ENCODE measurements at regions not wholly inside any gene's neighbourhood (a gene's known extent, or its start where the extent isn't known, plus 50 kb on each side); places are given as distances from the start of the nearest gene placed in this dataset.
A peak's percentile ranks its signal among the peaks of the same experiment; 100 is the strongest.

DNA sequence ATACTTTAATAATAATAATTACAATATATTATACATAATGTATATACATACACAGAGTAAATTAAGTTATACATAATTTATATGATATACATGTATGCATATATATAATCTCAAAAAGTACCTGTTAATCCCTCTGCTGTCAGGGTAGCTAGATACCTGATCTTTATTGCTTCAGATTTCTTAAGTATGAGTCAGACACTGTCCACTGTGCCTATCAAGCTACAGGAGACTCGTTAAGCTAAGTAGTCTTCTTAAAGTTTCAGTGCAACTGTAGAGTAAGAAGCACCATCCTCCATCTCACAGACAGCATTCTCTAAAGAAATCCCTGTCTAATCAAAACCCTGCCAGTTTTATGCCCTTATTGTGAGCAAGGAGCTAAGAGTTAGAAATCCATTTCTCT is 428.7 kb downstream of the RERGL start:
- H3K4me1 Mint-ChIP-seq = no peaks in the 10 kb centered on the region
- TF ChIP-seq, protein P1, sequence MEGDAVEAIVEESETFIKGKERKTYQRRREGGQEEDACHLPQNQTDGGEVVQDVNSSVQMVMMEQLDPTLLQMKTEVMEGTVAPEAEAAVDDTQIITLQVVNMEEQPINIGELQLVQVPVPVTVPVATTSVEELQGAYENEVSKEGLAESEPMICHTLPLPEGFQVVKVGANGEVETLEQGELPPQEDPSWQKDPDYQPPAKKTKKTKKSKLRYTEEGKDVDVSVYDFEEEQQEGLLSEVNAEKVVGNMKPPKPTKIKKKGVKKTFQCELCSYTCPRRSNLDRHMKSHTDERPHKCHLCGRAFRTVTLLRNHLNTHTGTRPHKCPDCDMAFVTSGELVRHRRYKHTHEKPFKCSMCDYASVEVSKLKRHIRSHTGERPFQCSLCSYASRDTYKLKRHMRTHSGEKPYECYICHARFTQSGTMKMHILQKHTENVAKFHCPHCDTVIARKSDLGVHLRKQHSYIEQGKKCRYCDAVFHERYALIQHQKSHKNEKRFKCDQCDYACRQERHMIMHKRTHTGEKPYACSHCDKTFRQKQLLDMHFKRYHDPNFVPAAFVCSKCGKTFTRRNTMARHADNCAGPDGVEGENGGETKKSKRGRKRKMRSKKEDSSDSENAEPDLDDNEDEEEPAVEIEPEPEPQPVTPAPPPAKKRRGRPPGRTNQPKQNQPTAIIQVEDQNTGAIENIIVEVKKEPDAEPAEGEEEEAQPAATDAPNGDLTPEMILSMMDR (conservative IDR thresholded peaks at IDR 0.05) = no peak
- H3K4me3 Mint-ChIP-seq = no peak overlapping the region
- no peaks in the 10 kb centered on the region for H3K27me3 Mint-ChIP-seq (ENCODE audit: low read depth)
- no peak for DNase-seq (ENCODE audit: low read depth, low spot score)
- H3K36me3 Mint-ChIP-seq (ENCODE audit: low read depth) = no peaks in the 10 kb centered on the region
- no peaks in the 10 kb centered on the region for H3K9me3 Mint-ChIP-seq
- no peak overlapping the region for H3K27ac Mint-ChIP-seq (ENCODE audit: unreplicated experiment)

DNA sequence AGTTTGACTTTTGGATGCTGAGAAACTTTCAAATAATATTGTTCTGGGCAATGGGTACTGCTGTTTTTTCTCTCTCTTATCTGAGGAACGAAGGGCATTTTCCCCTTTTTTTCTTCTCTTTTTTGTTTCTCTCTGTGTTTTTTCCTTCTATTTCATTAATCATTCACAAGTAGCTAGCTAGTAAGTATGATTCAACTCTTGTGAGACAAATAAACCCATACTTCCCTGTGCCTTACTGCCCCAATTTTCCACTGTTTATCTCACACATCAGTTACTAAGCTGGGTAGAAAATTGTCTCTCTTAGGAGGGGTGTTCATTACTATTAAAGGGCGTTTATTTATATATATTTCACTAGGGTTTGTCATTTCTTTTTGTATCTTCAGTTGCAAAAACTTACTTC is 437.6 kb downstream of the RERGL start:
- DNase-seq (ENCODE audit: low read depth, low spot score) = no peak
- H3K4me1 Mint-ChIP-seq = no peaks in the 10 kb centered on the region
- no peaks in the 10 kb centered on the region for H3K27me3 Mint-ChIP-seq (ENCODE audit: low read depth)
- H3K4me3 Mint-ChIP-seq = no peak overlapping the region
- H3K9me3 Mint-ChIP-seq = no peaks in the 10 kb centered on the region
- H3K36me3 Mint-ChIP-seq (ENCODE audit: low read depth) = no peaks in the 10 kb centered on the region
- TF ChIP-seq, protein P1 (conservative IDR thresholded peaks at IDR 0.05) = no peak
- H3K27ac Mint-ChIP-seq (ENCODE audit: unreplicated experiment) = no peak overlapping the region

DNA sequence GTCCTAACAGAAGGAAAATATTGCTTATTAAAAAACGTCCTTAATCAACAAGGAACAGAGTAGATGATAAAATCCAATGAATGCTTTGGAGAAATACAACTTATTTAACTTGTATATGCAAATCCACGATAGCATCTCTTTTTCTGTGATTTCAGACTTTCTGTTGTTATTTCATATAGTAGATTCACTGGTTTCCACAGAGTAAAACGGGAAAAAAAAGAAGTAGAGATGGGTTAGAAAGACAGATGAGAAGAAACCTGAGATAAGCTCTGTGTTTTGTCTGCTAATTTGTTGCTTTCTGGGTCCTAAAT is 447.7 kb downstream of the RERGL start:
- Mint-ChIP-seq H3K4me1 (peaks cover 14% of the 10 kb centered on the region), H3K9me3 (peaks cover 3% of the 10 kb centered on the region), H3K27me3 (ENCODE audit: low read depth) (no peaks in the 10 kb centered on the region), H3K36me3 (ENCODE audit: low read depth) (no peaks in the 10 kb centered on the region), H3K4me3 (peak overlapping the region; percentile 62), H3K27ac (ENCODE audit: unreplicated experiment) (no peak overlapping the region)
- no peak for DNase-seq (ENCODE audit: low read depth, low spot score)
- TF ChIP-seq, protein P1 (conservative IDR thresholded peaks at IDR 0.05) = peak; percentile 23

DNA sequence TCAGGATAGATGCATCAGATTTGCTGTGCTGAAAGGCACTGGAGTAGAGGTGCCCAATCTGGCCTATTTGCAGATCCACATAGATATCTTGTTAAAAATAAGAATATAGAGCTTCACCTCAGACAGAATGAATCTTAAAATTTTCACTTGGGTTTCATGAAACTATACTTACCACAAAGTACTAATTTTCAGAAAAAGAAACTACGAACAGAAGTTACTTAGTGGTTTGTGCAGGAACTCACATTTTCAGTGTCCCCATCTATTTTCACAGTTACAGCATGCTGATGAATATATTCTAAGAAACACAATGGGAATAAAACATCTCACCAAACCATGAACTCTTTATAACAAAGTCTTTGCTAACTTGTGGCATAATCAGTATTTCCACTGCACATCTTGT is 449.4 kb downstream of the RERGL start:
- no peaks in the 10 kb centered on the region for H3K36me3 Mint-ChIP-seq (ENCODE audit: low read depth)
- H3K9me3 Mint-ChIP-seq = peaks cover 3% of the 10 kb centered on the region
- no peaks in the 10 kb centered on the region for H3K27me3 Mint-ChIP-seq (ENCODE audit: low read depth)
- peaks cover 14% of the 10 kb centered on the region for H3K4me1 Mint-ChIP-seq
- TF ChIP-seq, protein P1 (conservative IDR thresholded peaks at IDR 0.05) = no peak
- no peak for DNase-seq (ENCODE audit: low read depth, low spot score)
- H3K4me3 Mint-ChIP-seq = peak overlapping the region; percentile 33
- H3K27ac Mint-ChIP-seq (ENCODE audit: unreplicated experiment) = no peak overlapping the region

DNA sequence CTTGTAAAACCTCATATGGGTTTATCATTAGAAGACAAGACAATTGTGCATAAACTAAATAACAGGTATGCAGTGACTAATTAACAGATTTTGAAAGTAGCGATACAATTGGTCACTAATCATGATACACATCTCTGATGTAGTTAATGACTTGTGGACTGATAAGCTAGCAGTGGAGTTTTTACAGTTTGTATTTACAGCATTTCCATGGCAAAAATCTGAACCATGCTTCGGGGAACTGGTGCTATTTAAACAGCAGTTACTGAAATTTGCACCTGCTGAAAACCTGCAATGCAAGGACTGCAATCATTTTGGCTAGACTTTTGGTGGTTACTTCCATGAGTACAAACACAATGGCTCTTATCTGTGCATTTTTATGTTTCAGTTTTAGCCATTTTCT is 471.2 kb downstream of the RERGL start:
- Mint-ChIP-seq H3K27ac (ENCODE audit: unreplicated experiment) (no peak overlapping the region), H3K4me3 (no peak overlapping the region), H3K27me3 (ENCODE audit: low read depth) (no peaks in the 10 kb centered on the region), H3K4me1 (no peaks in the 10 kb centered on the region), H3K9me3 (peaks cover 12% of the 10 kb centered on the region), H3K36me3 (ENCODE audit: low read depth) (peaks cover 12% of the 10 kb centered on the region)
- no peak for DNase-seq (ENCODE audit: low read depth, low spot score)
- TF ChIP-seq, protein P1 (conservative IDR thresholded peaks at IDR 0.05) = no peak

DNA sequence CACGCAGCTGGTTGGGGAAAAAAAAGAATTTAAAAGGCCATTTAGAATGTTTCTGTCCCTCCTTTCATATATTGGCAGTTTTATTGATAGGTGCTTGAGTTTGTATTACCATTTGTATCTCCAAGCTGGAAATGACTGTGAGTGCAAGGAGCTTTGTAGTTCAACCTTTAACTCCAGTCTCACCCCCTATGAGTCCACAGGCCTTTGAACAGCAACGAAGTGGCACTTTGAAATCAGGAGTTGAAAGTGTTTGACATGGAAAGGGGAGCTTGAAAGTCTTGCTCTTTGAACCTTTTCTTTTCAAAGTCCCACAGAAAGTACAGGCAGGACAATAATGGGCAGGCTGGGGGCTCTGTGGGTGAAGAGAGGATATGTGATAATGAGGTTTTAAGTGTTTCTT is 480.3 kb downstream of the RERGL start:
- Mint-ChIP-seq H3K9me3 (no peaks in the 10 kb centered on the region), H3K4me3 (peak overlapping the region; percentile 37), H3K4me1 (peaks cover 24% of the 10 kb centered on the region), H3K27me3 (ENCODE audit: low read depth) (no peaks in the 10 kb centered on the region), H3K27ac (ENCODE audit: unreplicated experiment) (no peak overlapping the region), H3K36me3 (ENCODE audit: low read depth) (no peaks in the 10 kb centered on the region)
- DNase-seq (ENCODE audit: low read depth, low spot score) = no peak
- TF ChIP-seq, protein P1 (conservative IDR thresholded peaks at IDR 0.05) = no peak
